B cell (primary cell): ENCODE measurements at regions not wholly inside any gene's neighbourhood (a gene's known extent, or its start where the extent isn't known, plus 50 kb on each side); places are given as distances from the start of the nearest gene placed in this dataset.

Experiments used
- ATAC-seq: fragments of 200-7000 bp; cut with Tn5 transposase; one replicate; pipeline ENCODE4 v1.10.0; 2021; ENCODE audit warnings: low read depth, mild to moderate bottlenecking, moderate number of reproducible peaks, moderate library complexity
- CTCF ChIA-PET: fragments of 350-600 bp; sonication (Branson Sonifier 250); formaldehyde crosslinking; loops from one replicate; lab custom pipeline; 2021; ENCODE audit warnings: antibody characterized with exemption, inconsistent platforms; lab: Charles Lee
- POLR2A ChIA-PET: fragments of 350-600 bp; sonication (Branson Sonifier 250); formaldehyde crosslinking; loops from one replicate; lab custom pipeline; 2021; ENCODE audit warnings: antibody characterized with exemption; lab: Charles Lee
- DNase-seq: peaks from one replicate; pipeline ENCODE4 v3.0.0; 2013
- H2AFZ ChIP-seq: 2 replicates; pipeline ENCODE4 v1.6.1; 2012; ENCODE audit warnings: mild to moderate bottlenecking, low read depth, low read length; ENCODE audit not compliant: insufficient read depth, poor library complexity, severe bottlenecking
- H3K27ac ChIP-seq, 2 donors: 1 replicate in 1 of 2; 2 replicates in 1 of 2; pipeline ENCODE4 v1.5.1; 2012 to 2013; ENCODE audit warnings: low read length in 2 of 2, mild to moderate bottlenecking in 2 of 2, moderate library complexity in 1 of 2
- H3K27me3 ChIP-seq, 4 experiments: fragments of 200-600 bp in 1 of 4; sonication (generic) in 1 of 4; replicated peaks in 1 of 4; 1 replicate in 2 of 4; 2 replicates in 2 of 4; pipeline versions ENCODE4 v1.6.1 to v1.7.0; 2013 to 2016; ENCODE audit warnings: low read length in 3 of 4, mild to moderate bottlenecking in 2 of 4, mixed read lengths in 1 of 4, moderate library complexity in 1 of 4; ENCODE audit not compliant: insufficient read depth in 4 of 4, control insufficient read depth in 3 of 4; ENCODE audit errors: control extremely low read depth in 1 of 4
- H3K36me3 ChIP-seq, 2 experiments: replicated peaks in 1 of 2; 1 replicate in 1 of 2; 2 replicates in 1 of 2; pipeline versions ENCODE4 v1.6.1 to v1.7.1; 2013; ENCODE audit warnings: low read length in 1 of 2; ENCODE audit not compliant: insufficient read depth in 2 of 2, control insufficient read depth in 1 of 2; ENCODE audit errors: control extremely low read depth in 1 of 2, extremely low read depth in 1 of 2
- H3K4me1 ChIP-seq, 2 donors: fragments of 200-600 bp in 1 of 2; sonication (generic) in 1 of 2; 1 replicate in 1 of 2; 2 replicates in 1 of 2; pipeline versions ENCODE4 v1.5.1 to v1.6.1; 2013 to 2017; ENCODE audit warnings: low read length in 2 of 2; ENCODE audit not compliant: control insufficient read depth in 2 of 2, insufficient read depth in 2 of 2
- H3K4me2 ChIP-seq: replicated peaks from 2 replicates; pipeline ENCODE3; 2012; ENCODE audit warnings: mild to moderate bottlenecking, low read depth, low read length; ENCODE audit not compliant: poor library complexity, severe bottlenecking
- H3K4me3 ChIP-seq, 5 experiments: fragments of 200-600 bp in 1 of 5; sonication (generic) in 1 of 5; 1 replicate in 3 of 5; 2 replicates in 2 of 5; pipeline versions ENCODE4 v1.5.1 to v1.7.0; 2011 to 2016; ENCODE audit warnings: low read length in 4 of 5, mild to moderate bottlenecking in 4 of 5, low read depth in 2 of 5, control low read depth in 1 of 5, moderate library complexity in 1 of 5; ENCODE audit not compliant: insufficient read depth in 1 of 5; ENCODE audit errors: control extremely low read depth in 1 of 5, extremely low read depth in 1 of 5
- H3K79me2 ChIP-seq: fragments of 200-600 bp; sonication (generic); one replicate; pipeline ENCODE4 v1.6.0; 2016; ENCODE audit warnings: low read length; ENCODE audit not compliant: control insufficient read depth, insufficient read depth
- H3K9ac ChIP-seq: fragments of 200-600 bp; sonication (generic); 2 replicates; pipeline ENCODE4 v1.6.1; 2017; ENCODE audit warnings: mild to moderate bottlenecking, low read length, moderate library complexity
- H3K9me3 ChIP-seq, 3 donors: one replicate each; pipeline versions ENCODE4 v1.6.1 to v1.7.1; 2013; ENCODE audit warnings: low read length in 2 of 3; ENCODE audit not compliant: control insufficient read depth in 2 of 3, insufficient read depth in 1 of 3; ENCODE audit errors: control extremely low read depth in 1 of 3
- H4K20me1 ChIP-seq: 2 replicates; pipeline ENCODE4 v1.6.0; 2012; ENCODE audit warnings: mild to moderate bottlenecking, low read length; ENCODE audit not compliant: insufficient read depth, control insufficient read depth, poor library complexity, severe bottlenecking
- H3K27ac Mint-ChIP-seq: one replicate; pipeline ENCODE4 v1.8.0; 2021; ENCODE audit warnings: mixed read lengths
- H3K27me3 Mint-ChIP-seq: one replicate; pipeline ENCODE4 v1.8.0; 2021; ENCODE audit warnings: mixed read lengths
- H3K4me1 Mint-ChIP-seq: one replicate; pipeline ENCODE4 v1.8.0; 2021; ENCODE audit warnings: mixed read lengths
- H3K4me3 Mint-ChIP-seq: one replicate; pipeline ENCODE4 v1.8.0; 2021; ENCODE audit warnings: mixed read lengths
- H3K9me3 Mint-ChIP-seq: one replicate; pipeline ENCODE4 v1.8.0; 2022; ENCODE audit warnings: mixed read lengths; ENCODE audit not compliant: insufficient read depth
- CTCF ChIP-seq: fragments of 200-600 bp; IDR thresholded peaks from one replicate; pipeline ENCODE4 v1.8.0; 2022; ENCODE audit warnings: antibody characterized with exemption, mild to moderate bottlenecking
- EZH2 ChIP-seq: IDR thresholded peaks from 2 replicates; pipeline ENCODE4 v1.6.1; 2012; ENCODE audit warnings: borderline replicate concordance, low read depth, mild to moderate bottlenecking, moderate library complexity, low read length; ENCODE audit not compliant: insufficient read depth, poor library complexity, severe bottlenecking
- WGBS: methylation state at CpG from one replicate; pipeline ENCODE4 v1.1.5; 2013; ENCODE audit warnings: missing lambda C conversion rate; ENCODE audit not compliant: insufficient coverage; 5-methylcytosine and 5-hydroxymethylcytosine counted together
- intact Hi-C: fragments of 100-400 bp; cut with micrococcal nuclease; formaldehyde crosslinking; loops from one replicate; pipeline ENCODE4 v1.10.0; 2022

GRCh38 chr13:31638577-31638976 is 100.7 kb upstream of the RXFP2 start:
- POLR2A ChIA-PET = no interaction called here
- no peak for TF ChIP-seq EZH2
- no peak for TF ChIP-seq CTCF

GRCh38 chr13:31639443-31640163 is 99.7 kb upstream of the RXFP2 start:
- Histone ChIP-seq H3K9me3 (peaks cover 0 to 3% (median 0%) of the 10 kb centered on the region in 3 donors), H3K9ac (no peak overlapping the region), H3K36me3 (no peaks in the 10 kb centered on the region), H2AFZ (no peak overlapping the region), H3K79me2 (no peaks in the 10 kb centered on the region), H3K4me1 (no peaks in the 10 kb centered on the region), H3K27me3 (no peaks in the 10 kb centered on the region), H4K20me1 (no peaks in the 10 kb centered on the region), H3K4me2 (no peak overlapping the region), H3K4me3 (no peak overlapping the region), H3K27ac (no peak overlapping the region)
- CTCF ChIA-PET = no interaction called here
- no peak for TF ChIP-seq CTCF
- no peak for TF ChIP-seq EZH2
- no peak for ATAC-seq
- Mint-ChIP-seq H3K27ac (no peak overlapping the region), H3K9me3 (no peaks in the 10 kb centered on the region), H3K4me3 (no peak overlapping the region), H3K4me1 (no peaks in the 10 kb centered on the region), H3K27me3 (peaks cover 3% of the 10 kb centered on the region)
- intact Hi-C loops = no loop called here
- no peak for DNase-seq
- POLR2A ChIA-PET = no interaction called here
- 89% methylated on average over 1 of the region's 5 CpGs for WGBS

More at GRCh38 chr13:31638577-31638976, 100.7 kb upstream of the RXFP2 start:
- Histone ChIP-seq H3K4me3 (no peak overlapping the region), H4K20me1 (no peaks in the 10 kb centered on the region), H3K27me3 (no peaks in the 10 kb centered on the region), H3K4me2 (no peak overlapping the region), H3K36me3 (no peaks in the 10 kb centered on the region), H3K9me3 (peaks cover 0 to 3% (median 0%) of the 10 kb centered on the region in 3 donors), H3K27ac (no peak overlapping the region), H2AFZ (no peak overlapping the region), H3K9ac (no peak overlapping the region), H3K4me1 (no peaks in the 10 kb centered on the region), H3K79me2 (no peaks in the 10 kb centered on the region)
- Mint-ChIP-seq H3K27me3 (peaks cover 3% of the 10 kb centered on the region), H3K4me1 (no peaks in the 10 kb centered on the region), H3K27ac (no peak overlapping the region), H3K9me3 (peaks cover 3% of the 10 kb centered on the region), H3K4me3 (no peak overlapping the region)
- intact Hi-C loops = no loop called here
- CTCF ChIA-PET = no interaction called here
- DNase-seq (no peak), ATAC-seq (no peak)
- WGBS = no CpG with 5 or more reads among the region's 1 CpG
